Fibroblast of lung (primary cell): ENCODE measurements at regions not wholly inside any gene's neighbourhood (a gene's known extent, or its start where the extent isn't known, plus 50 kb on each side); places are given as distances from the start of the nearest gene placed in this dataset.

Experiments used
- CTCF ChIP-seq, 2 donors: IDR thresholded peaks in 1 of 2; conservative IDR thresholded peaks in 1 of 2; 1 replicate in 1 of 2; 2 replicates in 1 of 2; pipeline ENCODE4 v1.5.1; 2011 to 2012; ENCODE audit warnings: low read length in 2 of 2, control low read depth in 1 of 2, inconsistent platforms in 1 of 2, low read depth in 1 of 2, mild to moderate bottlenecking in 1 of 2
- EZH2 ChIP-seq: IDR thresholded peaks from 2 replicates; pipeline ENCODE4 v1.5.1; 2012; ENCODE audit warnings: low read length, control low read depth, mild to moderate bottlenecking; ENCODE audit errors: missing control alignments

- no peak for TF ChIP-seq CTCF (conservative IDR thresholded peaks at IDR 0.05 in 1 of 2, IDR thresholded peaks at IDR 0.05 in 1 of 2; ENCODE audit: low read depth in 1 of 2, low read length in 2 of 2)
- no peak for TF ChIP-seq EZH2
Measured at GRCh38 chr3:27861046-27862036, 139.2 kb upstream of the EOMES start.
